ENCODE measurements at regions not wholly inside any gene's neighbourhood (a gene's known extent, or its start where the extent isn't known, plus 50 kb on each side); places are given as distances from the start of the nearest gene placed in this dataset.

DNA sequence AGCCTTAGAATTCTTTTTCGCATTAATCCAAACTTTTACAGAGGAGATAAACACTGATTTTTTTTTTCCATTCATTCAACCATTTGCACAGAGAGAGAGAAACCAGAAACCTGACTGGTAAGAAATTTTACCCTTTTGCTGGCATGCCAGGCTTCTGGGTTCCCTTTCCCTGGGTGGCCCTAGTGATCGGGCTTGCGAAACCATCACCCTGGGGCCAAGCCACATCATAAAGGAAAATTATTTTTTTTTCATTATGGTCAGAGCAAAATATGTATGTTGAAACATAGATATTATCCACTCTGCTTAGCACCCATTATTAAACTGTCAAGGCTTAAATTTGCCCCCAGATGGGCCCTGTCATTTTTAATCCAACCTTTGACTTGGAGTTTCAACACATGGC is 55.4 kb upstream of the INHBA start:
- 69 to 93% (median 77%) methylated on average over 3 of the region's 3 CpGs for WGBS, 4 donors

DNA sequence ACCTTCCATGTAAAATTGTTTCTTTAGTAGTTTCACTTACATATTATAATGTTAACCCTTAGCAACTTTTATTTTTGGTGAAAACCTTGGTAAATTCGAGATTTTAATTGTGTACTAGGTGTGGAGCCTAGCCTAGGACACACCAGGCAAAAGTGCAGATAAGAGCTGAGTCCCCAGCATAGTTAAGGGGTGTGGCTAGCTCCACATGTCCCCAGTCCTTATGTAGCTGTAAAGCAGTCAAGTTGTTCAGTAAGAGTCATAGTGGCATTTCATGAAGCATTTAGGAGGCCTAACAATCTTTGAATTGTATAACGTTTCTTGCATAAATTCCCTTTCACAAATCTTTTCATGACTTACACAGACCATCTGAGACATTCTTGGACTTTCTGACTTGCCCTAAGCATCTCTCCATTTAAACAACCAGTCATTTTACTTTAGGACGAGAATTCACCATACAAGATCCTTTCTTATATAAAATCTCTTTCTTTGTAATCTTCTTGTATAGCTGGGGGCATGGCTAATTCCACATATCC is 53.8 kb upstream of the INHBA start:
- Histone ChIP-seq H3K27ac (no peak overlapping the region), H3K36me3 (replicated peaks in 1 of 2) (no peaks in the 10 kb centered on the region), H3K9me3 (replicated peaks in 1 of 3) (no peaks in the 10 kb centered on the region), H3K4me1 (replicated peaks in 1 of 2) (no peaks in the 10 kb centered on the region), H3K4me3 (no peak overlapping the region), H3K27me3 (no peaks in the 10 kb centered on the region)
- intact Hi-C loops (cut with DNase I): no loop called here
- WGBS, 4 donors: 57 to 69% (median 64%) methylated on average over 3 of the region's 3 CpGs
- TF ChIP-seq, protein P1, sequence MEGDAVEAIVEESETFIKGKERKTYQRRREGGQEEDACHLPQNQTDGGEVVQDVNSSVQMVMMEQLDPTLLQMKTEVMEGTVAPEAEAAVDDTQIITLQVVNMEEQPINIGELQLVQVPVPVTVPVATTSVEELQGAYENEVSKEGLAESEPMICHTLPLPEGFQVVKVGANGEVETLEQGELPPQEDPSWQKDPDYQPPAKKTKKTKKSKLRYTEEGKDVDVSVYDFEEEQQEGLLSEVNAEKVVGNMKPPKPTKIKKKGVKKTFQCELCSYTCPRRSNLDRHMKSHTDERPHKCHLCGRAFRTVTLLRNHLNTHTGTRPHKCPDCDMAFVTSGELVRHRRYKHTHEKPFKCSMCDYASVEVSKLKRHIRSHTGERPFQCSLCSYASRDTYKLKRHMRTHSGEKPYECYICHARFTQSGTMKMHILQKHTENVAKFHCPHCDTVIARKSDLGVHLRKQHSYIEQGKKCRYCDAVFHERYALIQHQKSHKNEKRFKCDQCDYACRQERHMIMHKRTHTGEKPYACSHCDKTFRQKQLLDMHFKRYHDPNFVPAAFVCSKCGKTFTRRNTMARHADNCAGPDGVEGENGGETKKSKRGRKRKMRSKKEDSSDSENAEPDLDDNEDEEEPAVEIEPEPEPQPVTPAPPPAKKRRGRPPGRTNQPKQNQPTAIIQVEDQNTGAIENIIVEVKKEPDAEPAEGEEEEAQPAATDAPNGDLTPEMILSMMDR (IDR thresholded peaks at IDR 0.05): no peak
- TF ChIP-seq POLR2A (IDR thresholded peaks at IDR 0.05): no peak
- no peak for DNase-seq

More for the DNA sequence above, 55.4 kb upstream of the INHBA start:
- DNase-seq: no peak
- Histone ChIP-seq H3K27ac (no peak overlapping the region), H3K27me3 (no peaks in the 10 kb centered on the region), H3K4me3 (no peak overlapping the region), H3K9me3 (replicated peaks in 1 of 3) (no peaks in the 10 kb centered on the region), H3K36me3 (replicated peaks in 1 of 2) (no peaks in the 10 kb centered on the region), H3K4me1 (replicated peaks in 1 of 2) (no peaks in the 10 kb centered on the region)
- intact Hi-C loops (cut with DNase I): no loop called here
- TF ChIP-seq, protein P1 (IDR thresholded peaks at IDR 0.05): no peak
- no peak for TF ChIP-seq POLR2A (IDR thresholded peaks at IDR 0.05)

DNA sequence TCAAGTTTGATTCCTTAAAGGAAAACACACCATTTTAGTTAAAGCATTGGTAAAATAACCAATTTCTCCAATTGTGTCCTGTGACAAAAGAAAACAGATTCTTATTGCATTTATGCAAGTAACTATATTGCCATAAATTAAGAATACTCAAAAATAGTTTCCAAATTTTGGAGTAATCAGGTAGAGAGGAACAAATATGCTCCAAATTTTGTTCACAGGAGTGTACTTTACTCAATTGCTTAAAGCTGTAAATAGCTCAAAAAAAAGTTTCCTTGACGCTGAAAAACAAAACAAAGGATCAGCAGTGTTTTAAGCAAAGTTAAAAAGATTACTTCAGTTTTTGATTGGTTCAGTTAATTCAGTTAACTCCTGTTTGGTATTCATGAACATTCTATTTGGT is 52.2 kb upstream of the INHBA start:
- DNase-seq: no peak

DNA sequence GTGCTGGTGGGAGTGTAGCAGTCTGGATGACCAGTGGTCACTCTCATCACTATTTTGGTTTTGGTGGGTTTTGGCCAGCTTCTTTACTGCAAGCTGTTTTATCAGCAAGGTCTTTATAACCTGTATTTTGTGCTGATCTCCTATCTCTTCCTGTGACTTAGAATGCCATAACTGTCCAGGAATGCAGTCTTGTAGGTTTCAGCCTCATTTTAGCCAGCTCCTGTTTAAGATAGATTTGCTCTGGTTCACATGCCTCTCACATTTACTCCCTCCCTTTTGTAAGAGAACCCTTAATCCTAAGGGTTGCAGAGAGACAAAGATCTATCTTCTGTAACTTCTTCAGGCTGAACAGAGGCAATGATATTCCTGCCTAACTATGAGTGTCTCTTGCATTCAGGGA is 51.2 kb upstream of the INHBA start:
- TF ChIP-seq, protein P1 (IDR thresholded peaks at IDR 0.05): no peak
- no peak for TF ChIP-seq POLR2A (IDR thresholded peaks at IDR 0.05)
- no peaks in the 10 kb centered on the region for H3K36me3 ChIP-seq (replicated peaks in 1 of 2)
- no peaks in the 10 kb centered on the region for H3K9me3 ChIP-seq (replicated peaks in 1 of 3)
- H3K4me3 ChIP-seq: no peak overlapping the region
- no peaks in the 10 kb centered on the region for H3K4me1 ChIP-seq (replicated peaks in 1 of 2)
- intact Hi-C loops (cut with DNase I): no loop called here
- H3K27me3 ChIP-seq: no peaks in the 10 kb centered on the region
- no peak for DNase-seq
- H3K27ac ChIP-seq: no peak overlapping the region

More for the DNA sequence above, 52.2 kb upstream of the INHBA start:
- H3K36me3 ChIP-seq (replicated peaks in 1 of 2): no peaks in the 10 kb centered on the region
- TF ChIP-seq, protein P1 (IDR thresholded peaks at IDR 0.05): no peak
- TF ChIP-seq POLR2A (IDR thresholded peaks at IDR 0.05): no peak
- H3K4me1 ChIP-seq (replicated peaks in 1 of 2): no peaks in the 10 kb centered on the region
- H3K27me3 ChIP-seq: no peaks in the 10 kb centered on the region
- 77 to 82% (median 79%) methylated on average over 1 of the region's 1 CpG for WGBS, 4 donors
- no peak overlapping the region for H3K27ac ChIP-seq
- H3K4me3 ChIP-seq: no peak overlapping the region
- H3K9me3 ChIP-seq (replicated peaks in 1 of 3): no peaks in the 10 kb centered on the region
- intact Hi-C loops (cut with DNase I): no loop called here
